HEK293 (cell line): ENCODE measurements at regions not wholly inside any gene's neighbourhood (a gene's known extent, or its start where the extent isn't known, plus 50 kb on each side); places are given as distances from the start of the nearest gene placed in this dataset.

ENCODE experiments used
- SETDB1 ChIP-seq: IDR thresholded peaks from one replicate; pipeline ENCODE4 v1.6.1; 2017; ENCODE audit warnings: mild to moderate bottlenecking, low read length, moderate library complexity, mixed read lengths; ENCODE audit not compliant: insufficient read length
- ZNF624 ChIP-seq: fragments of 450-650 bp; formaldehyde crosslinking; IDR thresholded peaks from 2 replicates; pipeline ENCODE4 v1.5.1; 2017; ENCODE audit warnings: missing biosample characterization, missing genetic modification characterization
- TF ChIP-seq, protein P1 (sequence below): fragments of 450-650 bp; formaldehyde crosslinking; IDR thresholded peaks from 2 replicates; pipeline ENCODE4 v1.5.1; 2016; ENCODE audit warnings: missing biosample characterization, missing genetic modification characterization
- TF ChIP-seq, protein P2 (sequence below): fragments of 450-650 bp; formaldehyde crosslinking; IDR thresholded peaks from 2 replicates; pipeline ENCODE4 v1.5.1; 2016; ENCODE audit warnings: missing biosample characterization, missing genetic modification characterization

DNA sequence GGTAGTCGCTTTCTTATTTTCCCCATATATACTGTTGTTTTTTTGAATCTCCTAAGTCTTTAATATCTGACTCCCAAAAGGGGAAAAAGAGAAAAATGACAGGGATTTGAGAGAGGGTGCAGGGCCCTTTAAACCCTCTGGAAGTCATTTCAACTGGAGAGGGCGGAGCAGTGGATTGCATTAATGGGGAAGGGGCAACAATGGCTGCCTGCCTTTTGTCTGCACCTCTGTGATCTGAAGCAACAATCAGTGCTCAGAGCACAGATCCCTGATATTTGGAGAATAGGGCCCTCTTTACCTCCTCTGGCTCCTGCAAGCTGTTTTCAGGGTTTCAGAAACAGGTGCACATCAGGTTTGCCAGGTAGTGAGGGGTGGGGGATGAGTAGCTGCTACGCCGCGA, 1458.3 kb upstream of the TENM3 start:
- TF ChIP-seq, protein P1, sequence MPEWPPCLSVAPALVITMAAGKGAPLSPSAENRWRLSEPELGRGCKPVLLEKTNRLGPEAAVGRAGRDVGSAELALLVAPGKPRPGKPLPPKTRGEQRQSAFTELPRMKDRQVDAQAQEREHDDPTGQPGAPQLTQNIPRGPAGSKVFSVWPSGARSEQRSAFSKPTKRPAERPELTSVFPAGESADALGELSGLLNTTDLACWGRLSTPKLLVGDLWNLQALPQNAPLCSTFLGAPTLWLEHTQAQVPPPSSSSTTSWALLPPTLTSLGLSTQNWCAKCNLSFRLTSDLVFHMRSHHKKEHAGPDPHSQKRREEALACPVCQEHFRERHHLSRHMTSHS (tag by site-specific recombination): no peak
- TF ChIP-seq, protein P2, sequence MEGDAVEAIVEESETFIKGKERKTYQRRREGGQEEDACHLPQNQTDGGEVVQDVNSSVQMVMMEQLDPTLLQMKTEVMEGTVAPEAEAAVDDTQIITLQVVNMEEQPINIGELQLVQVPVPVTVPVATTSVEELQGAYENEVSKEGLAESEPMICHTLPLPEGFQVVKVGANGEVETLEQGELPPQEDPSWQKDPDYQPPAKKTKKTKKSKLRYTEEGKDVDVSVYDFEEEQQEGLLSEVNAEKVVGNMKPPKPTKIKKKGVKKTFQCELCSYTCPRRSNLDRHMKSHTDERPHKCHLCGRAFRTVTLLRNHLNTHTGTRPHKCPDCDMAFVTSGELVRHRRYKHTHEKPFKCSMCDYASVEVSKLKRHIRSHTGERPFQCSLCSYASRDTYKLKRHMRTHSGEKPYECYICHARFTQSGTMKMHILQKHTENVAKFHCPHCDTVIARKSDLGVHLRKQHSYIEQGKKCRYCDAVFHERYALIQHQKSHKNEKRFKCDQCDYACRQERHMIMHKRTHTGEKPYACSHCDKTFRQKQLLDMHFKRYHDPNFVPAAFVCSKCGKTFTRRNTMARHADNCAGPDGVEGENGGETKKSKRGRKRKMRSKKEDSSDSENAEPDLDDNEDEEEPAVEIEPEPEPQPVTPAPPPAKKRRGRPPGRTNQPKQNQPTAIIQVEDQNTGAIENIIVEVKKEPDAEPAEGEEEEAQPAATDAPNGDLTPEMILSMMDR: no peak
- TF ChIP-seq ZNF624 (tag by site-specific recombination) (no peak), SETDB1 (no peak)
